GM12878 (cell line): ENCODE measurements at regions not wholly inside any gene's neighbourhood (a gene's known extent, or its start where the extent isn't known, plus 50 kb on each side); places are given as distances from the start of the nearest gene placed in this dataset.

ENCODE experiments used
- ATAC-seq: fragments of 200-7000 bp; cut with Tn5 transposase; 3 replicates; pipeline ENCODE4 v1.9.1; 2020; ENCODE audit warnings: mild to moderate bottlenecking, moderate library complexity
- BruUV-seq: library from RNA; stranded (reverse); fragments of 400-500 nt; replicated peaks from 2 replicates; lab custom pipeline; 2021; lab: Mats Ljungman, UMichigan
- CTCF ChIA-PET: fragments of 300-600 bp; sonication (Branson Sonifier 250); formaldehyde crosslinking; extraction: SDS; loops from one replicate; lab custom pipeline; 2021; ENCODE audit warnings: inconsistent platforms; lab: Yijun Ruan, JAX
- POLR2A ChIA-PET: fragments of 350-600 bp; formaldehyde crosslinking; extraction: SDS; loops from one replicate; lab custom pipeline; 2021; ENCODE audit warnings: inconsistent platforms; lab: Charles Lee
- RAD21 ChIA-PET: fragments of 300-600 bp; sonication (Branson Sonifier 250); formaldehyde crosslinking; loops from one replicate; lab custom pipeline; 2023; ENCODE audit warnings: antibody characterized with exemption; ENCODE audit not compliant: unreplicated experiment; lab: Charles Lee
- SMC1A ChIA-PET: fragments of 300-600 bp; sonication (Branson Sonifier 250); formaldehyde crosslinking; loops from one replicate; lab custom pipeline; 2023; ENCODE audit not compliant: unreplicated experiment, uncharacterized antibody; lab: Charles Lee
- DNase-seq: peaks from one replicate; pipeline ENCODE4 v3.0.0-alpha.2; 2011; ENCODE audit warnings: low read depth, low spot score
- FAIRE-seq: peaks from 3 replicates; lab custom pipeline; 2011; peaks lifted over from hg19 to GRCh38; lab: Jason Lieb, UNC
- H2AFZ ChIP-seq: 2 replicates; pipeline ENCODE4 v1.6.0; 2011; ENCODE audit warnings: low read depth, low read length, control low read depth; ENCODE audit not compliant: control insufficient read depth
- H3K27ac ChIP-seq: 2 replicates; pipeline ENCODE4 v1.5.1; 2011; ENCODE audit warnings: control low read depth; ENCODE audit not compliant: control insufficient read depth, insufficient read depth
- H3K27me3 ChIP-seq, 2 experiments: replicated peaks in 1 of 2; 2 replicates each; pipeline versions ENCODE4 v1.6.0 to v1.6.1; 2011; ENCODE audit warnings: low read length in 1 of 2; ENCODE audit not compliant: control insufficient read depth in 2 of 2, insufficient read depth in 2 of 2
- H3K36me3 ChIP-seq, 2 experiments: 2 replicates each; pipeline ENCODE4 v1.5.1; 2011; ENCODE audit warnings: low read length in 1 of 2; ENCODE audit not compliant: control insufficient read depth in 2 of 2, insufficient read depth in 2 of 2
- H3K4me1 ChIP-seq: 2 replicates; pipeline ENCODE4 v1.6.1; 2011; ENCODE audit warnings: mild to moderate bottlenecking, low read length, moderate library complexity, mixed read lengths; ENCODE audit not compliant: control insufficient read depth, insufficient read depth
- H3K4me2 ChIP-seq: 2 replicates; pipeline ENCODE4 v1.6.0; 2011; ENCODE audit warnings: control low read depth; ENCODE audit not compliant: control insufficient read depth, insufficient read depth
- H3K4me3 ChIP-seq: fragments of 200-600 bp; sonication (generic); 2 replicates; pipeline ENCODE4 v1.5.1; 2016
- H3K79me2 ChIP-seq: 2 replicates; pipeline ENCODE4 v1.6.0; 2011; ENCODE audit warnings: low read length; ENCODE audit not compliant: control insufficient read depth, insufficient read depth
- H3K9ac ChIP-seq: 2 replicates; pipeline ENCODE4 v1.8.0; 2011; ENCODE audit warnings: low read length, control low read depth, mixed read lengths; ENCODE audit not compliant: control insufficient read depth, insufficient read depth
- H3K9me3 ChIP-seq: replicated peaks from 3 replicates; pipeline ENCODE4 v1.5.1; 2011; ENCODE audit warnings: mild to moderate bottlenecking, low read length; ENCODE audit not compliant: control insufficient read depth, insufficient read depth
- H4K20me1 ChIP-seq: 2 replicates; pipeline ENCODE4 v1.6.0; 2011; ENCODE audit not compliant: control insufficient read depth, insufficient read depth
- BACH1 ChIP-seq: fragments of 450-650 bp; IDR thresholded peaks from 2 replicates; pipeline ENCODE4 v1.6.1; 2017; ENCODE audit warnings: mild to moderate bottlenecking, borderline replicate concordance
- CEBPB ChIP-seq, 2 experiments: fragments of 150-350 bp in 1 of 2; IDR thresholded peaks; 2 replicates each; pipeline ENCODE4 v1.6.1; 2012 to 2014; ENCODE audit warnings: low read depth in 2 of 2, low read length in 2 of 2, borderline replicate concordance in 1 of 2, inconsistent platforms in 1 of 2
- MTA3 ChIP-seq: IDR thresholded peaks from 2 replicates; pipeline ENCODE4 v1.6.1; 2012; ENCODE audit warnings: low read length, inconsistent platforms, borderline replicate concordance
- MYC ChIP-seq: IDR thresholded peaks from 2 replicates; pipeline ENCODE4 v1.6.1; 2011; ENCODE audit warnings: mild to moderate bottlenecking, low read length, moderate library complexity, inconsistent platforms; ENCODE audit not compliant: insufficient read depth, insufficient replicate concordance, insufficient read length, severe bottlenecking
- NR2C2 ChIP-seq: IDR thresholded peaks from 2 replicates; pipeline ENCODE4 v1.6.1; 2011; ENCODE audit warnings: borderline replicate concordance, low read depth; ENCODE audit not compliant: control insufficient read depth, insufficient read length
- NRF1 ChIP-seq: conservative IDR thresholded peaks from 2 replicates; pipeline ENCODE4 v1.6.1; 2011; ENCODE audit warnings: mild to moderate bottlenecking, low read depth, low read length, improper control_type of control experiment
- PAX5 ChIP-seq: IDR thresholded peaks from 2 replicates; pipeline ENCODE4 v1.6.1; 2011; ENCODE audit warnings: low read depth, low read length, borderline replicate concordance
- SIN3A ChIP-seq: IDR thresholded peaks from 2 replicates; pipeline ENCODE4 v1.6.1; 2012; ENCODE audit warnings: low read depth, low read length, improper control_type of control experiment
- TAF1 ChIP-seq: IDR thresholded peaks from 2 replicates; pipeline ENCODE4 v1.6.1; 2011; ENCODE audit warnings: mild to moderate bottlenecking, low read depth, low read length, borderline replicate concordance
- TCF3 ChIP-seq: IDR thresholded peaks from 2 replicates; pipeline ENCODE4 v1.6.1; 2012; ENCODE audit warnings: low read depth, mild to moderate bottlenecking, low read length, borderline replicate concordance; ENCODE audit not compliant: insufficient read depth
- WGBS: methylation state at CpG from one replicate; pipeline ENCODE4 v1.1.6; 2016; ENCODE audit warnings: low lambda C conversion rate; ENCODE audit not compliant: insufficient replicate concordance, insufficient coverage; ENCODE audit errors: missing lambda C conversion rate; 5-methylcytosine and 5-hydroxymethylcytosine counted together
- in situ Hi-C: fragments of 300-500 bp; cut with MboI; formaldehyde crosslinking; loops from 9 replicates; pipeline ENCODE4 v1.14.3; 2018; ENCODE audit warnings: mixed read lengths
- intact Hi-C: fragments of 100-400 bp; cut with micrococcal nuclease; formaldehyde crosslinking; loops from one replicate; pipeline ENCODE4 v1.14.2; 2022; ENCODE audit not compliant: unreplicated experiment
- TF ChIP-seq, protein P1 (sequence below): fragments of 450-650 bp; formaldehyde crosslinking; IDR thresholded peaks from 2 replicates; pipeline ENCODE4 v1.4.0; 2022; ENCODE audit warnings: mild to moderate bottlenecking, moderate library complexity

DNA sequence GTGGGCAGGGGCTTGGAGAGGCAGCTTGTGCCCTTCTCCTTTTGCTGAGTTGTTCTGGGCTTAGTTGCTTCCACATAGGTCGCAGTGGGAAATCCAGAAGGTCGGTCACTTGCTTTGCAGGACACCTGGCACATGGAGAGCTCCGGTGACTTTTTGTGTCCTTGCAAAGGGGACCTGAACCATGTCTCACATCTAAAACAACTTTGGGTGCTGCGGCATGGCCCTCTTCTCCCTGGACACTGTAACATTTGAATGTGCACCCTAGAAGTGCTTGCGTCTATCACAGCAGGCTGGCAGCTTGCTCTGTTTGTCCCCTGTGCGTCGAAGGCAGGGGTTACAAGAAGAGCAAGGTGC lies 189.9 kb upstream of the TWIST2 start:
- Histone ChIP-seq H3K4me1 (no peaks in the 10 kb centered on the region), H3K4me2 (no peak overlapping the region), H3K36me3 (no peaks in the 10 kb centered on the region), H3K27ac (no peak overlapping the region), H3K9ac (no peak overlapping the region), H3K27me3 (no peaks in the 10 kb centered on the region), H4K20me1 (no peaks in the 10 kb centered on the region), H3K79me2 (no peaks in the 10 kb centered on the region), H3K9me3 (no peaks in the 10 kb centered on the region), H2AFZ (no peak overlapping the region), H3K4me3 (no peak overlapping the region)
- no peak for FAIRE-seq
- ATAC-seq, result no peak
- RAD21 ChIA-PET, result no interaction called here
- intact Hi-C loops, result no loop called here
- SMC1A ChIA-PET, result no interaction called here
- no peak for TF ChIP-seq MTA3
- TF ChIP-seq, protein P1, sequence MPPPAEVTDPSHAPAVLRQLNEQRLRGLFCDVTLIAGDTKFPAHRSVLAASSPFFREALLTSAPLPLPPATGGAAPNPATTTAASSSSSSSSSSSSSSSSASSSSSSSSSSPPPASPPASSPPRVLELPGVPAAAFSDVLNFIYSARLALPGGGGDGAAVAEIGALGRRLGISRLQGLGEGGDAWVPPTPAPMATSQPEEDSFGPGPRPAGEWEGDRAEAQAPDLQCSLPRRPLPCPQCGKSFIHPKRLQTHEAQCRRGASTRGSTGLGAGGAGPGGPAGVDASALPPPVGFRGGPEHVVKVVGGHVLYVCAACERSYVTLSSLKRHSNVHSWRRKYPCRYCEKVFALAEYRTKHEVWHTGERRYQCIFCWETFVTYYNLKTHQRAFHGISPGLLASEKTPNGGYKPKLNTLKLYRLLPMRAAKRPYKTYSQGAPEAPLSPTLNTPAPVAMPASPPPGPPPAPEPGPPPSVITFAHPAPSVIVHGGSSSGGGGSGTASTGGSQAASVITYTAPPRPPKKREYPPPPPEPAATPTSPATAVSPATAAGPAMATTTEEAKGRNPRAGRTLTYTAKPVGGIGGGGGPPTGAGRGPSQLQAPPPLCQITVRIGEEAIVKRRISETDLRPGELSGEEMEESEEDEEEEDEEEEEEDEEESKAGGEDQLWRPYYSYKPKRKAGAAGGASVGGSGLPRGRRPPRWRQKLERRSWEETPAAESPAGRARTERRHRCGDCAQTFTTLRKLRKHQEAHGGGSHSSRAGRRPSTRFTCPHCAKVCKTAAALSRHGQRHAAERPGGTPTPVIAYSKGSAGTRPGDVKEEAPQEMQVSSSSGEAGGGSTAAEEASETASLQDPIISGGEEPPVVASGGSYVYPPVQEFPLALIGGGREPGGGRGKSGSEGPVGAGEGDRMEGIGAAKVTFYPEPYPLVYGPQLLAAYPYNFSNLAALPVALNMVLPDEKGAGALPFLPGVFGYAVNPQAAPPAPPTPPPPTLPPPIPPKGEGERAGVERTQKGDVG (CRISPR knock-in tag), result no peak
- no peak for TF ChIP-seq TAF1
- no peak for TF ChIP-seq BACH1
- no peak for TF ChIP-seq NRF1
- TF ChIP-seq MYC, result no peak
- TF ChIP-seq TCF3, result no peak
- TF ChIP-seq CEBPB (IDR thresholded peaks at IDR 0.05; ENCODE audit: borderline replicate concordance in 1 of 2, low read depth in 2 of 2, low read length in 2 of 2), result no peak
- TF ChIP-seq SIN3A, result no peak
- TF ChIP-seq NR2C2, result no peak
- no peak for TF ChIP-seq PAX5
- BruUV-seq, result no TSS peak
- CTCF ChIA-PET, result no interaction called here
- no peak for DNase-seq
- in situ Hi-C loops, result no loop called here
- POLR2A ChIA-PET, result no interaction called here
- WGBS, result 49% methylated on average over 7 of the region's 7 CpGs
